Keratinocyte (primary cell): ENCODE measurements at regions not wholly inside any gene's neighbourhood (a gene's known extent, or its start where the extent isn't known, plus 50 kb on each side); places are given as distances from the start of the nearest gene placed in this dataset.
A peak's percentile ranks its signal among the peaks of the same experiment; 100 is the strongest.

Experiments
- DNase-seq: peaks from one replicate; pipeline ENCODE4 v3.0.0-alpha.2; 2011; ENCODE audit warnings: low read depth, missing footprints, low spot score
- FAIRE-seq: peaks from 2 replicates; lab custom pipeline; 2011; peaks lifted over from hg19 to GRCh38; lab: Jason Lieb, UNC
- H2AFZ ChIP-seq: 2 replicates; pipeline ENCODE4 v1.6.0; 2012; ENCODE audit warnings: low read length, control low read depth, inconsistent platforms; ENCODE audit not compliant: control insufficient read depth
- H3K27ac ChIP-seq: 2 replicates; pipeline ENCODE4 v1.5.1; 2011; ENCODE audit warnings: low read length; ENCODE audit not compliant: control insufficient read depth, insufficient read depth
- H3K27me3 ChIP-seq: 3 replicates; pipeline ENCODE4 v1.6.0; 2011; ENCODE audit warnings: low read length; ENCODE audit not compliant: control insufficient read depth, insufficient read depth; ENCODE audit errors: extremely low read depth
- H3K36me3 ChIP-seq, 2 experiments: 2 replicates in 1 of 2; 3 replicates in 1 of 2; pipeline ENCODE4 v1.5.1; 2011; ENCODE audit warnings: low read length in 2 of 2, mild to moderate bottlenecking in 1 of 2; ENCODE audit not compliant: control insufficient read depth in 2 of 2, insufficient read depth in 2 of 2; ENCODE audit errors: extremely low read depth in 1 of 2
- H3K4me1 ChIP-seq: 3 replicates; pipeline ENCODE4 v1.5.1; 2011; ENCODE audit warnings: low read length; ENCODE audit not compliant: control insufficient read depth, insufficient read depth; ENCODE audit errors: extremely low read depth
- H3K4me2 ChIP-seq: 3 replicates; pipeline ENCODE4 v1.6.0; 2011; ENCODE audit warnings: low read depth, low read length; ENCODE audit not compliant: control insufficient read depth, insufficient read depth; ENCODE audit errors: extremely low read depth
- H3K4me3 ChIP-seq, 3 experiments: fragments of 200-600 bp in 1 of 3; sonication (generic) in 1 of 3; 2 replicates in 2 of 3; 3 replicates in 1 of 3; pipeline ENCODE4 v1.5.1; 2011 to 2016; ENCODE audit warnings: low read length in 3 of 3, mild to moderate bottlenecking in 3 of 3, control low read depth in 2 of 3, inconsistent platforms in 1 of 3, low read depth in 1 of 3, mixed read lengths in 1 of 3, mixed run types in 1 of 3, moderate library complexity in 1 of 3; ENCODE audit not compliant: control insufficient read depth in 2 of 3, insufficient read depth in 2 of 3; ENCODE audit errors: extremely low read depth in 1 of 3
- H3K79me2 ChIP-seq: 2 replicates; pipeline ENCODE4 v1.6.0; 2012; ENCODE audit warnings: low read length; ENCODE audit not compliant: control insufficient read depth, insufficient read depth
- H3K9ac ChIP-seq: 3 replicates; pipeline ENCODE4 v1.6.0; 2011; ENCODE audit warnings: low read length; ENCODE audit not compliant: control insufficient read depth, insufficient read depth; ENCODE audit errors: extremely low read depth
- H3K9me1 ChIP-seq: 3 replicates; pipeline ENCODE4 v1.6.0; 2011; ENCODE audit warnings: low read length; ENCODE audit not compliant: control insufficient read depth, insufficient read depth; ENCODE audit errors: extremely low read depth
- H3K9me3 ChIP-seq: 2 replicates; pipeline ENCODE4 v1.5.1; 2012; ENCODE audit warnings: low read depth, low read length; ENCODE audit not compliant: control insufficient read depth
- H4K20me1 ChIP-seq: 3 replicates; pipeline ENCODE4 v1.6.0; 2011; ENCODE audit warnings: low read length; ENCODE audit not compliant: control insufficient read depth, insufficient read depth; ENCODE audit errors: extremely low read depth
- CTCF ChIP-seq, 3 experiments: IDR thresholded peaks in 1 of 3; conservative IDR thresholded peaks in 1 of 3; optimal IDR thresholded peaks in 1 of 3; 2 replicates in 2 of 3; 3 replicates in 1 of 3; pipeline versions ENCODE3 to v1.5.1; 2011; ENCODE audit warnings: low read length in 3 of 3, mild to moderate bottlenecking in 3 of 3, moderate library complexity in 2 of 3, control low read depth in 1 of 3, inconsistent platforms in 1 of 3; ENCODE audit not compliant: insufficient read depth in 2 of 3; ENCODE audit errors: extremely low read depth in 1 of 3
- EZH2 ChIP-seq: IDR thresholded peaks from one replicate; pipeline ENCODE4 v1.6.1; 2012; ENCODE audit warnings: inconsistent platforms, mild to moderate bottlenecking, low read length, moderate library complexity
- dilution Hi-C: fragments of 300-500 bp; cut with MboI; formaldehyde crosslinking; loops from one replicate; pipeline ENCODE4 v1.7.0; 2020; ENCODE audit warnings: low sequenced_read_pairs; ENCODE audit not compliant: extremely low pct_ligation_motif_present

GRCh38 chr10:35743351-35743750, 101.3 kb upstream of the FZD8 start:
- Histone ChIP-seq H3K9me1 (no peaks in the 10 kb centered on the region), H3K4me1 (peaks cover 4% of the 10 kb centered on the region), H3K9me3 (no peaks in the 10 kb centered on the region), H4K20me1 (no peaks in the 10 kb centered on the region), H3K27ac (no peak overlapping the region), H3K36me3 (no peaks in the 10 kb centered on the region), H3K4me2 (no peak overlapping the region), H3K9ac (no peak overlapping the region), H2AFZ (no peak overlapping the region), H3K79me2 (no peaks in the 10 kb centered on the region), H3K4me3 (no peak overlapping the region), H3K27me3 (no peaks in the 10 kb centered on the region)
- FAIRE-seq, result no peak
- dilution Hi-C loops, result no loop called here
- TF ChIP-seq EZH2, result no peak
- TF ChIP-seq CTCF (optimal IDR thresholded peaks at IDR 0.05 in 1 of 3, IDR thresholded peaks at IDR 0.05 in 1 of 3, conservative IDR thresholded peaks at IDR 0.05 in 1 of 3; ENCODE audit: extremely low read depth in 1 of 3, insufficient read depth in 2 of 3, low read length in 3 of 3), result no peak
- no peak for DNase-seq

GRCh38 chr10:35739998-35740397, 97.9 kb upstream of the FZD8 start:
- no peaks in the 10 kb centered on the region for H4K20me1 ChIP-seq
- H3K27me3 ChIP-seq, result no peaks in the 10 kb centered on the region
- no peaks in the 10 kb centered on the region for H3K36me3 ChIP-seq
- H3K79me2 ChIP-seq, result no peaks in the 10 kb centered on the region
- H3K9me1 ChIP-seq, result no peaks in the 10 kb centered on the region
- no peak for DNase-seq
- H2AFZ ChIP-seq, result peak overlapping the region; percentile 4
- H3K27ac ChIP-seq, result no peak overlapping the region
- no peak overlapping the region for H3K9ac ChIP-seq
- FAIRE-seq, result no peak
- no peak overlapping the region for H3K4me3 ChIP-seq
- peaks cover 4% of the 10 kb centered on the region for H3K4me1 ChIP-seq
- TF ChIP-seq EZH2 (no peak), CTCF (optimal IDR thresholded peaks at IDR 0.05 in 1 of 3, IDR thresholded peaks at IDR 0.05 in 1 of 3, conservative IDR thresholded peaks at IDR 0.05 in 1 of 3; ENCODE audit: extremely low read depth in 1 of 3, insufficient read depth in 2 of 3, low read length in 3 of 3) (no peak)
- H3K4me2 ChIP-seq, result no peak overlapping the region
- no peaks in the 10 kb centered on the region for H3K9me3 ChIP-seq
- dilution Hi-C loops, result no loop called here
